A549 (cell line): ENCODE measurements at regions not wholly inside any gene's neighbourhood (a gene's known extent, or its start where the extent isn't known, plus 50 kb on each side); places are given as distances from the start of the nearest gene placed in this dataset.
A peak's percentile ranks its signal among the peaks of the same experiment; 100 is the strongest.

Source experiments
- ATAC-seq, 2 experiments: fragments of 200-7000 bp in 1 of 2; fragments of >200 bp in 1 of 2; cut with Nextera tagmentation in 1 of 2; cut with Tn5 transposase in 1 of 2; 3 replicates each; pipeline versions ENCODE4 v1.8.0 to v1.9.1; 2018 to 2020; ENCODE audit warnings: mild to moderate bottlenecking in 1 of 2, moderate library complexity in 1 of 2
- CTCF ChIA-PET: fragments of 300-600 bp; sonication (Branson Sonifier 250); formaldehyde crosslinking; extraction: SDS; loops from one replicate; lab custom pipeline; 2021; ENCODE audit warnings: antibody characterized with exemption, inconsistent platforms; lab: Yijun Ruan, JAX
- POLR2A ChIA-PET: fragments of 350-600 bp; formaldehyde crosslinking; extraction: SDS; loops from one replicate; lab custom pipeline; 2021; ENCODE audit warnings: antibody characterized with exemption, inconsistent platforms; lab: Yijun Ruan, JAX
- DNase-seq, 2 experiments: peaks; one replicate each; pipeline versions ENCODE4 v3.0.0 to v3.0.0-alpha.2; 2011 to 2016; ENCODE audit warnings: low read depth in 1 of 2, low spot score in 1 of 2
- FAIRE-seq: peaks from 2 replicates; lab custom pipeline; 2011; peaks lifted over from hg19 to GRCh38; lab: Jason Lieb, UNC
- H3K27ac ChIP-seq, 2 experiments: fragments of >200 bp; sonication (Bioruptor Twin); formaldehyde crosslinking; 3 replicates each; pipeline ENCODE4 v1.5.1; 2016 to 2017
- H3K4me1 ChIP-seq: fragments of >200 bp; sonication (Bioruptor Twin); formaldehyde crosslinking; 3 replicates; pipeline ENCODE4 v1.6.1; 2016
- H3K4me2 ChIP-seq: fragments of >200 bp; sonication (Bioruptor Twin); formaldehyde crosslinking; 3 replicates; pipeline ENCODE4 v1.6.1; 2016
- H3K4me3 ChIP-seq: fragments of >200 bp; sonication (Bioruptor Twin); formaldehyde crosslinking; 3 replicates; pipeline ENCODE4 v1.5.1; 2016
- H3K9me3 ChIP-seq: fragments of >200 bp; sonication (Bioruptor Twin); formaldehyde crosslinking; 3 replicates; pipeline ENCODE4 v1.6.1; 2016
- ATOH8 ChIP-seq: fragments of 250-450 bp; sonication (Bioruptor Pico); IDR thresholded peaks from 2 replicates; pipeline ENCODE4 v1.5.0; 2020; ENCODE audit warnings: low read depth, mild to moderate bottlenecking, moderate library complexity
- BCL3 ChIP-seq: fragments of >200 bp; sonication (Bioruptor Twin); formaldehyde crosslinking; IDR thresholded peaks from 3 replicates; pipeline ENCODE4 v1.6.1; 2016
- BHLHE40 ChIP-seq: IDR thresholded peaks from 2 replicates; pipeline ENCODE4 v1.6.1; 2012; ENCODE audit warnings: low read depth, low read length, inconsistent platforms
- CBX8 ChIP-seq: fragments of 200-600 bp; sonication (generic); IDR thresholded peaks from 2 replicates; pipeline ENCODE4 v1.6.1; 2016
- CEBPB ChIP-seq, 2 experiments: fragments of >200 bp in 1 of 2; sonication (Bioruptor Twin) in 1 of 2; formaldehyde crosslinking in 1 of 2; IDR thresholded peaks; 2 replicates each; pipeline ENCODE4 v1.6.1; 2012 to 2016
- EHF ChIP-seq: fragments of 250-450 bp; sonication (Bioruptor Pico); IDR thresholded peaks from 2 replicates; pipeline ENCODE4 v1.5.0; 2020; ENCODE audit warnings: mild to moderate bottlenecking
- EP300 ChIP-seq, 2 experiments: fragments of >200 bp; sonication (Bioruptor Twin); formaldehyde crosslinking; IDR thresholded peaks; 2 replicates in 1 of 2; 3 replicates in 1 of 2; pipeline ENCODE4 v1.6.1; 2016 to 2017
- ESRRA ChIP-seq: fragments of 150-350 bp; IDR thresholded peaks from 2 replicates; pipeline ENCODE4 v1.6.1; 2014; ENCODE audit warnings: mild to moderate bottlenecking, low read length, borderline replicate concordance
- FOSL2 ChIP-seq, 2 experiments: fragments of 450-650 bp in 1 of 2; fragments of >200 bp in 1 of 2; sonication (Bioruptor Twin) in 1 of 2; formaldehyde crosslinking; IDR thresholded peaks; 2 replicates each; pipeline versions ENCODE4 v1.5.0 to v1.6.1; 2016 to 2020; ENCODE audit warnings: mild to moderate bottlenecking in 1 of 2, moderate library complexity in 1 of 2
- FOXS1 ChIP-seq: fragments of 250-450 bp; sonication (Bioruptor Pico); IDR thresholded peaks from 2 replicates; pipeline ENCODE4 v1.5.0; 2020; ENCODE audit warnings: mild to moderate bottlenecking, moderate library complexity
- GATA3 ChIP-seq: IDR thresholded peaks from 2 replicates; pipeline ENCODE4 v1.6.1; 2012; ENCODE audit warnings: borderline replicate concordance
- HDAC2 ChIP-seq: fragments of 200-600 bp; sonication (generic); IDR thresholded peaks from 2 replicates; pipeline ENCODE4 v1.6.1; 2016
- HES2 ChIP-seq: fragments of >200 bp; sonication (Bioruptor Twin); formaldehyde crosslinking; IDR thresholded peaks from 2 replicates; pipeline ENCODE4 v1.6.1; 2016
- HEYL ChIP-seq: fragments of 250-450 bp; sonication (Bioruptor Pico); IDR thresholded peaks from 2 replicates; pipeline ENCODE4 v1.8.0; 2021; ENCODE audit warnings: mild to moderate bottlenecking, moderate library complexity
- HMGXB4 ChIP-seq: fragments of 250-450 bp; sonication (Bioruptor Pico); IDR thresholded peaks from 2 replicates; pipeline ENCODE4 v1.5.0; 2021; ENCODE audit warnings: mild to moderate bottlenecking, moderate library complexity, borderline replicate concordance
- HOXB13 ChIP-seq: fragments of 250-450 bp; sonication (Bioruptor Pico); IDR thresholded peaks from 2 replicates; pipeline ENCODE4 v1.5.0; 2020; ENCODE audit warnings: low read depth, mild to moderate bottlenecking, moderate library complexity
- HOXB5 ChIP-seq: fragments of 250-450 bp; sonication (Bioruptor Pico); IDR thresholded peaks from 2 replicates; pipeline ENCODE4 v1.5.0; 2020; ENCODE audit warnings: mild to moderate bottlenecking, moderate library complexity
- JUN ChIP-seq, 2 experiments: fragments of >200 bp; sonication (Bioruptor Twin); formaldehyde crosslinking; IDR thresholded peaks; 2 replicates in 1 of 2; 3 replicates in 1 of 2; pipeline ENCODE4 v1.6.1; 2016 to 2017
- JUNB ChIP-seq: fragments of >200 bp; sonication (Bioruptor Twin); formaldehyde crosslinking; IDR thresholded peaks from 2 replicates; pipeline ENCODE4 v1.6.1; 2016
- MAFK ChIP-seq: fragments of 450-650 bp; IDR thresholded peaks from 2 replicates; pipeline ENCODE4 v1.6.1; 2014; ENCODE audit not compliant: partially characterized antibody
- MAZ ChIP-seq: fragments of 150-350 bp; IDR thresholded peaks from 2 replicates; pipeline ENCODE4 v1.6.1; 2014; ENCODE audit warnings: antibody characterized with exemption, low read depth, low read length, borderline replicate concordance
- NFE2L2 ChIP-seq: fragments of 150-350 bp; conservative IDR thresholded peaks from 2 replicates; pipeline ENCODE4 v1.6.1; 2014; ENCODE audit warnings: low read length
- NPAS2 ChIP-seq: fragments of 250-450 bp; sonication (Bioruptor Pico); IDR thresholded peaks from 2 replicates; pipeline ENCODE4 v1.8.0; 2022; ENCODE audit warnings: mild to moderate bottlenecking, moderate library complexity, borderline replicate concordance
- NR3C1 ChIP-seq: fragments of >200 bp; sonication (Bioruptor Twin); formaldehyde crosslinking; IDR thresholded peaks from 3 replicates; pipeline ENCODE4 v1.6.1; 2017
- POLR2A ChIP-seq: IDR thresholded peaks from 2 replicates; pipeline ENCODE4 v1.6.1; 2012; ENCODE audit warnings: mild to moderate bottlenecking, low read length
- RAD21 ChIP-seq, 2 experiments: fragments of >200 bp in 1 of 2; sonication (Bioruptor Twin) in 1 of 2; formaldehyde crosslinking in 1 of 2; IDR thresholded peaks in 1 of 2; conservative IDR thresholded peaks in 1 of 2; 2 replicates in 1 of 2; 3 replicates in 1 of 2; pipeline ENCODE4 v1.6.1; 2012 to 2018; ENCODE audit warnings: inconsistent platforms in 1 of 2
- RARB ChIP-seq: fragments of 250-450 bp; sonication (Bioruptor Pico); IDR thresholded peaks from 2 replicates; pipeline ENCODE4 v1.8.0; 2021; ENCODE audit warnings: mild to moderate bottlenecking, moderate library complexity
- RFX5 ChIP-seq: fragments of 450-650 bp; IDR thresholded peaks from 2 replicates; pipeline ENCODE4 v1.7.1; 2014; ENCODE audit warnings: antibody characterized with exemption, mild to moderate bottlenecking, moderate library complexity
- RNF2 ChIP-seq: fragments of 200-600 bp; sonication (generic); IDR thresholded peaks from 2 replicates; pipeline ENCODE4 v1.6.1; 2016; ENCODE audit warnings: low read depth, mild to moderate bottlenecking, antibody characterized with exemption, moderate library complexity, borderline replicate concordance
- SMC3 ChIP-seq: fragments of >200 bp; sonication (Bioruptor Twin); formaldehyde crosslinking; IDR thresholded peaks from 3 replicates; pipeline ENCODE4 v1.6.1; 2018; ENCODE audit warnings: inconsistent platforms
- TFCP2L1 ChIP-seq: fragments of 250-450 bp; sonication (Bioruptor Pico); IDR thresholded peaks from 2 replicates; pipeline ENCODE4 v1.5.0; 2021; ENCODE audit warnings: mild to moderate bottlenecking
- TP53 ChIP-seq: fragments of 250-450 bp; sonication (Bioruptor Pico); IDR thresholded peaks from 2 replicates; pipeline ENCODE4 v1.5.0; 2021; ENCODE audit warnings: mild to moderate bottlenecking, moderate library complexity
- USF2 ChIP-seq: fragments of 450-650 bp; IDR thresholded peaks from 2 replicates; pipeline ENCODE4 v1.6.1; 2014; ENCODE audit warnings: antibody characterized with exemption
- ZC3H11A ChIP-seq: fragments of 450-650 bp; IDR thresholded peaks from 2 replicates; pipeline ENCODE4 v1.6.1; 2014; ENCODE audit warnings: antibody characterized with exemption, mild to moderate bottlenecking
- ZFP36 ChIP-seq: fragments of 450-650 bp; IDR thresholded peaks from 2 replicates; pipeline ENCODE4 v1.6.1; 2014; ENCODE audit warnings: borderline replicate concordance; ENCODE audit not compliant: partially characterized antibody
- ZNF302 ChIP-seq: fragments of 250-450 bp; sonication (Bioruptor Pico); IDR thresholded peaks from 2 replicates; pipeline ENCODE4 v1.9.0; 2021; ENCODE audit warnings: inconsistent platforms, mild to moderate bottlenecking, moderate library complexity
- WGBS: methylation state at CpG from one replicate; pipeline ENCODE4 v1.1.6; 2017; ENCODE audit errors: missing lambda C conversion rate; 5-methylcytosine and 5-hydroxymethylcytosine counted together

GRCh38 chr4:14180983-14181601, 553.6 kb upstream of the BOD1L1 start:
- peak; percentile 86 to 96 for ATAC-seq
- DNase-seq, result peak; percentile 13 to 82
- H3K27ac ChIP-seq, result peak overlapping the region; percentile 76 to 85
- H3K4me1 ChIP-seq, result peaks cover 41% of the 10 kb centered on the region
- CTCF ChIA-PET, result interaction anchor here (0.7 to 1.4 kb wide), 6 partner anchors 40 to 820 kb away, joined by 3 to 4 read pairs (median 3); no protein-coding TSS in a partner anchor
- no peaks in the 10 kb centered on the region for H3K9me3 ChIP-seq
- no peak overlapping the region for H3K4me3 ChIP-seq
- peak overlapping the region; percentile 66 for H3K4me2 ChIP-seq
- TF ChIP-seq HOXB5 (CRISPR knock-in tag) (no peak), CEBPB (IDR thresholded peaks at IDR 0.05) (peak; percentile 76), ZNF302 (CRISPR knock-in tag) (no peak), RARB (no peak), ZFP36 (no peak), POLR2A (no peak), TFCP2L1 (no peak), HEYL (no peak), SMC3 (peak; percentile 49; the same call in 2 of the 3 replicates), TP53 (CRISPR knock-in tag) (no peak), RAD21 (conservative IDR thresholded peaks at IDR 0.05 in 1 of 2, IDR thresholded peaks at IDR 0.05 in 1 of 2) (peak in 1 of 2 experiments; percentile 68; a peak in 4 of 5 replicates), MAZ (no peak), RFX5 (no peak), FOXS1 (CRISPR knock-in tag) (no peak), NPAS2 (CRISPR knock-in tag) (no peak), JUN (IDR thresholded peaks at IDR 0.05) (peak; percentile 75 to 95; a peak in 4 of 5 replicates), RNF2 (no peak), HDAC2 (no peak), HES2 (0 out of 2 replicates have a peak, but pooled peaks have one; percentile 32), NFE2L2 (no peak), NR3C1 (no peak), BHLHE40 (no peak), EP300 (IDR thresholded peaks at IDR 0.05) (peak; percentile 90 to 96), CBX8 (no peak), BCL3 (peak; percentile 82; the same call in 1 of the 3 replicates), HOXB13 (peak; percentile 35; the same call in 1 of the 2 replicates), EHF (CRISPR knock-in tag) (no peak), USF2 (no peak), MAFK (peak; percentile 76), ZC3H11A (no peak), ESRRA (no peak), GATA3 (peak; percentile 86), FOSL2 (IDR thresholded peaks at IDR 0.05) (no peak; the same call in 1 of the 2 replicates), FOSL2 (CRISPR knock-in tag; IDR thresholded peaks at IDR 0.05) (peak; percentile 71), JUNB (peak; percentile 92), HMGXB4 (CRISPR knock-in tag) (no peak), ATOH8 (no peak)
- TF ChIP-seq, all 56 proteins: peak for 12
- POLR2A ChIA-PET, result interaction anchor here (1.1 to 1.6 kb wide), 4 partner anchors 190 to 820 kb away, joined by 4 to 6 read pairs (median 4); no protein-coding TSS in a partner anchor
- FAIRE-seq, result peak; percentile 13
- 2% methylated on average over 6 of the region's 6 CpGs for WGBS
